Stimulated activated CD8-positive, alpha-beta memory T cell treated with anti-CD3 and anti-CD28 coated beads, Interleukin-15, amount 100 ng/mL, for 4 hours (primary cell): ENCODE measurements at regions not wholly inside any gene's neighbourhood (a gene's known extent, or its start where the extent isn't known, plus 50 kb on each side); places are given as distances from the start of the nearest gene placed in this dataset.
"Not testable (repeated sequence)": the region's sequence is repeated elsewhere in the genome, so short reads cannot be mapped to it uniquely, and the experiment has no call there.

ENCODE experiments used
- DNase-seq, 2 donors: peaks; one replicate each; pipeline ENCODE4 v3.0.0-alpha.2; 2020; ENCODE audit warnings: low read depth in 2 of 2

GRCh38 chr22:49659924-49660315 lies 167.8 kb downstream of the BRD1 start:
- no peak for DNase-seq

GRCh38 chr22:49659281-49659923 lies 168.3 kb downstream of the BRD1 start:
- no peak for DNase-seq

GRCh38 chr22:49658902-49659280 lies 168.8 kb downstream of the BRD1 start:
- no peak for DNase-seq

- no peak for DNase-seq
These were observed 169.6 kb downstream of the BRD1 start for GRCh38 chr22:49657974-49658590.

DNA sequence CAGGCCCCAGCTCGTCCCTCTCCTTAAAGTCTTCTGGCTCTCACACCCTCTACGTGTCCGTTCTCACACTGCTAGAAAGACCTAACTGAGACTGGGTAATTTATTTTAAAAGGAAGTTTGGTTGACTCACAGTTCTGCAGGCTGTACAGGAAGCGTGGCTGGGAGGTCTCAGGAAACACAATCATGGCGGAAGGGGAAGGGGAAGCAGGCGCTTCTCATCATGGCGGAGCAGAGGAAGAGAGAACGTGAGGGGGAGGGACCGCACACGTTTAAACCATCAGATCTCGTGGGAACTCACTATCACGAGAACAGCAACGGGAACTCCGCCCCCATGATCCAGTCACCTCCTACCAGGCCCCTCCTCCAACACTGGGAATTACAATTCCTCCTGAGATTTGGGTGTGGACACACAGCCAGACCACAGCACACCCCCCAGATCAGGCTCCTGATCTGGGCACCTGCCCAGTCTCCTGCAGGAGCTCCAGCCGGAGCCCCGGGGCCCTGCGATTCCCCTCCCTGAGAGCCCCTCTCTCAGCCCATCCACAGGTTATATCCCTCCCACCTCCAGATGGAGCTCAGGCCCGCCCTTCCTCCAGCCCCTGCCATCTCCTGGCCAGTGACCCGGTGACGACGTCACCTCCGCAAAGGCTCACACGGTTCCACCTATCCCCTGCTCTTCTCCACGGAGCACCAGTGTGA lies 170.2 kb downstream of the BRD1 start:
- DNase-seq, result peak; percentile 56 to 61

DNA sequence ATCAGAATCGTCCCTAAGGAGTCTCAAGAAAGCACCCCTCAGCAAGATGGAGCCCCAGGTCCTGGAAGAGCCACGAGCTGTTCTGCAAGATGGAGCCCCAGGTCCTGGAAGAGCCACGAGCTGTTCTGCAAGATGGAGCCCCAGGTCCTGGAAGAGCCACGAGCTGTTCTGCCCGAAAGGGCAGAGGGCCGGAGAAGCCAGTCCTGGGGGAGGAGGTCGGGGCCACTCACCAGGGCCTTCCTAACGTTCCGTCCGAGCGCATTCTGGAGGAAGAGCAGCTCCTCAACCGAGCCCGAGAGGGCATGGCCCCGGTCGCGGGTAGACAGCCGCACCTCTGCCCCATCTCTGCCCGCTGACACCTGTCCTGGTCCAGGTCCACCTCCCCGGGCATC lies 170.8 kb downstream of the BRD1 start:
- not testable (repeated sequence) for DNase-seq

- DNase-seq, result no peak
These were observed 171.3 kb downstream of the BRD1 start for GRCh38 chr22:49656291-49656851.

DNA sequence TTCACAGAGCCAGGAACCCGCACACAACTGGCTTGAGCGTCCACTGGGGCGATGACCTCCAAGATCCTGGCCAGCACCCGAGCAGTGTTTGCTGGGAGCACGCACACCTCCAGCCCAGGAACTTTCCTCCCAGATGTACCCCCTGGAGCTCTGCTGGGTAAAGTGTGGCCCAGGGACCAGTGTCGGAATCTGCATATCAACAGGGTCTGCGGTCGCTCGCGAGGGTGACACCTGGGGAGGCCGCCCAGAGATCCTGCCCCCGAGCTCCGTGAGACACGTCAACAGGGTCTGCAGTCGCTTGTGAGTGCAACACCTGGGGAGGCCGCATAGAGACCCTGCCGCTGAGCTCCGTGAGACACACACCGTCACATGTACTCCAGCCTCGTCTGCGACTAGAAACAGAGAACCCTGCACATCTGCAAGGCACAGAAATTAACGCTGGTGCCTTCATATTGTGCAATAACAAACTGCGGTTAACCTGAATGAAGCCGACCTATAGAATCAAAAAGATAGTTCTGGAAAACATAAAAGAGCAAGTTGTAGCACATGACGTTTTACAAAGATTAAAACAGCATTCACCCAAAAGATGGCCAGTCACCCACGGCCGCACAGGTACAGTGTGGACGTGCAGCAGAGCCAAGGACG lies 172.4 kb downstream of the BRD1 start:
- no peak for DNase-seq

DNA sequence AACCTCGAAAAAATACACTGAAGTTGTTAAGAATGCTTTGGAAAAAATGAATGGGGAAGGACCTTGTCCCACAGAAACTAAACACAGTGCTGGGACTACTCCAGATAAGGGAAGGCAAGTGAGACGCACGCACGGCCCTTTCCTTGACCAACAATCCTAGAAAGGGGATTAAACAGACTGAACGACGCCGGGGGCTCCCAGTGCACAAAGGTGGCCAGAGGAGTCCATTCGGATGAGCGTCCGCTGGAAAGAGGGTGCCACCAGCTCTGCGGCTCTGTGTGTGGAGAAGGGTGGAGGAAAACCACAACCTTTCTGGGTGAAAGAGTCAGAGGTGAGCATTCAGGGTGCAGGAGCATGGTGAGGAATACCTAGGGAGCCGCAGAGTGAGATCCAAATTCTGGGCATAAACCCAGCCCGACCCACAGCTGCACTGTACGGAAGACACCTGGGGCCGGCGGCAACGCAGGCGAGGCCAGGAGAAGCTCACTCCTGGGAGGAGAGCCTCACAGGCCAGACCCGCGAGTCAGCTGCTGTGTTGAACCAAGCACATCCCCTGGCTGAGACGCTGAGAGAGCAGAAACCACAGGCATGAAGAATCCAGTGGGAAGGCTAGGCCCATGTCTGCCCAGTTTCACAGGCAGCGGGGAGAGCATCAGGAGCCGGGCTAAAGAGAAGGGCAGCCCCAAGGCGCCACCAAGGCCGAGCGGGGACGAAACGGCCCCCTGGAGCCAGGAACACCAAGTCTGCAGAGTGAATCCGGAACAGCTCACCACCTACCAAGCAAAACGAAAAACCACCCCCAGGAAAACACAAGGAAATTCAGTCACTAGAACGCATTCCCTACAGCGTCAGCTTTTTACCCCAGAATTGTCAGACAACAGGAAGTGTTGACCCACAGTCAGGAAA lies 177.1 kb downstream of the BRD1 start:
- no peak for DNase-seq

DNA sequence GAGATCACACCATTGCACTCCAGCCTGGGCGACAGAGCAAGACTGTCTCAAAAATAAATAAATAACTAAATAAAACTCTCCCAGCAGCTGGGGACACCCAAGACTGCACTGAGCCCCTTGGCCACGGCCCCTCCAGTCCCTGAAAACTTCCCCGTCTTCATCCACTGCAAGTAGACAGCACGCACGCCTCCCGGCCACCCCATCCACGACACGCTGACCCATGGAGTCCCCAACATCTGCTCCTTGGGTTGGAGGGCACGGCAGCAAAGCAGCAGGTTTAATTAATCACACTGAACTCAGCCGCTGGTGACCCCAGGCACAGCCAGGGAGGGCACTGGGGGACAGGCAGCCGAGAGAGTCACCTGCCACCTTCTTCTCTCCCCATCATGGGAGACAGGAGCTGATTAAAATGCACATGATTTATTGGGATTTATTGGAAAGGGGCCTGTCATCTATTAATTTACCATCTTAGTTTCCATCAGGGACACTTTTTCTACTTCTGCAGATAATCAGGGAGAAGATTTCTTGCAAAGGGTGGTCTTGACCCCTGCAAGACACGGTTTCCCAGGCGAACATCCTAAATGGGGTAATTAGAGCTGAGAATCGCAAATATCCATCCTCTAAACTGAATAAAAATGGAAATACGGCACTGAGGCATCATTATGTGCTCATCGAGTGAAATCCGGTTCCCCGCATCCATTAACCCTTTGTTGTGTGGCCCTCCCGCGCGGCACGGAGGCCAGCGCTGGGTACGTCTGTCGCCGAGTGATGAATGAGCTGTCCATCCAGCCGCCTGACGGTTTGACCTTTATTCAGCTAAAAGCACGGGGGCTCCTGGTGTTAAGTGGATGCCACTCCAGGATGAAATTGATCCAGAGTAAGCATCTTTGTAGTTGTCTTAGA lies 178.3 kb downstream of the BRD1 start:
- DNase-seq, result no peak

DNA sequence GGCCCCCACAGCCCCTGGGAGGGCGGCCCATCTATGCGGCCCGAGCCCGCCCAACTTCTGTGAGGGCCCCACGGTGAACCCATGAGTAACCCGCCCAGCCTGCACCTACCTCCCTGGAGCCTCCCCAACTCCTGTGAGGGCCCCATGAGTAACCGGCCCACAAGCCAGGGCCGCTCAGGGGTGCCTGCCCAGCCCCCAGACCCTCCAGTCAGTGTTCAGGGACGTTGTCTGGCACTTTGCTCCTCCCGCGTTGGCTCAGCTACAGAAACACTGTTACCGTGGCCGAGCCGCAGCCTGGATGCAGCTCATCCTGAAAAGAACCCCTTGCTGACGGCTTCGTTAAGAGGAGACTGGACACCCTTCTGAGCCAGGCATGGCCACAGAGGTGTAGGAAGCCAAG lies 179.6 kb downstream of the BRD1 start:
- no peak for DNase-seq

- DNase-seq, result no peak
These were observed 180.0 kb downstream of the BRD1 start for GRCh38 chr22:49647627-49648026.

DNA sequence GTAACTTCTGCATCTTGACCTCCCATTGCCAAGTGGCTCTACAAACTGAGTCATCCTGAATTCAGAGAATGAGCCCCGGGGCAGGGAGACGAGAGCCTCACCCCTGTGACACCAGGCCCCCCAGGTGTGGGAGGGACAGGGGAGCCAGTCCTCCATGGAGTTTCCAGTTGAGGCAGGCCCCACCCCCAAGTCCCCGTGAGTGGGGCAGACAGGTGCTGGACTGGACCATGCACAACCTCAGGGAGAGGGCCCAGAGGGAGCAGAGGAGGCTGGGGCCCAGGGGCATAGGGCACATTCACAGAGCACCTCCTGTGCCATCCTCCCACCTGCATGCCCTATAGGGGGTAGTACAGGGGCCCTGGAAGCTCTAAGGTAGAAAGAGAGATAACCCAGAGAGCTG lies 180.8 kb downstream of the BRD1 start:
- DNase-seq, result no peak

- no peak for DNase-seq
These were observed 181.7 kb downstream of the BRD1 start for GRCh38 chr22:49645791-49646550.

DNA sequence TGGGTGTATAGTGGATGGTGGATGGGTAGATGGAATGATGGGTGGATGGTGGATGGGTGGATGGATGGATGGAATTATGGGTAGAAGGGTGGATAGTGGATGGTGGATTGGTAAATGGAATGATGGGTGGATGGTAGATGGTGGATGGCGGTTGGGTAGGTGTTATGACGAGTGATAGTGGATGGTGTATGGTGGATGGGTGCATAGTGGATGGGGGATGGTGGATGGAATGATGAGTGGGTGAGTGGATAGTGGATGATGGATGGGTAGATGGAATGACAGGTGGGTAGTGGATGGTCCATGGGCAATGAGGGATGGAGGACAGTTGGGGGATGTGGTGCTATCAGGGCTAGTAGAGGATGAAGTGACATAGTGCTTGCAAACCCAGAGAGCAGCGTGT lies 182.4 kb downstream of the BRD1 start:
- DNase-seq, result no peak

- DNase-seq, result no peak
These were observed 183.7 kb downstream of the BRD1 start for GRCh38 chr22:49643998-49644397.

DNA sequence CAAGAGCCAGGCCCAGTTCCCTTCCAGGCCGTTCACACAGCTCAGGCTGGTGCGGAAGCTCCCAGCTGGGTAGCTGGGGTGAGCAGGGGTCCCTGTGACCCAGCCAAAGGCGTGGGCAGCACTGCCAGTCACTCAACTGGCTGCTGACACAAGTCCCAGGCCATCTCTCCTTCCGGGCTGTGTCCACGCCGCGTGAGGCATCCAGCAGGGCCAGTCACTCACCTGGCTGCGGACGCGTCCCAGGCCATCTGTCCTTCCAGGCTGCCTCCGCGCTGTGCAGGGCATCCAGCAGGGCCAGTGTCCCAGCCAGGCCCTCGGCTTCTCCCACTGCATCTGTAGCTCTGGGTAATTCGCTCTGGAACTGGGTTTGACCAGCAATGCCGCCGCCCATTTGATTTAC lies 184.2 kb downstream of the BRD1 start:
- no peak for DNase-seq

DNA sequence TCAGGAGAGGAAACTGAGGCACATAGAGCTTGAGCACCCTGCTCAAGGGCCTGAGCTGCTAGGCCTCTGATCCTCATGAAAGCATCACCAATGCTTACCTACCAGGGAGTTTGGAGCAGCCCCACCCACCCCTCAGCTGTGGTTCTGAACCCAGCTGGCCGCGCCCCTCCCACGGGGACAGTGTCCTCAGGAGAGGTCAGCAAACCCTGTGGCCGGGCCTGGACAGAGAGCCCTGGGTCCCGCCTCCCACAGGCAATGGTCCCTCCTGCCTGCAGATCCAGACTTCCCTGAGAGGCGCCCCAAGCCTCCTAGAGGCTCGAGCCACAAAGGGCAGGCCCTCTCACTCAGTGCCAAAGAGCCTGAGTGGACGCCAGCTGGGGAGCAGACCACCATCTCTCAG lies 184.9 kb downstream of the BRD1 start:
- no peak for DNase-seq

GRCh38 chr22:49642331-49642730 lies 185.3 kb downstream of the BRD1 start:
- no peak for DNase-seq
